ENCODE measurements at regions not wholly inside any gene's neighbourhood (a gene's known extent, or its start where the extent isn't known, plus 50 kb on each side); places are given as distances from the start of the nearest gene placed in this dataset.

DNA sequence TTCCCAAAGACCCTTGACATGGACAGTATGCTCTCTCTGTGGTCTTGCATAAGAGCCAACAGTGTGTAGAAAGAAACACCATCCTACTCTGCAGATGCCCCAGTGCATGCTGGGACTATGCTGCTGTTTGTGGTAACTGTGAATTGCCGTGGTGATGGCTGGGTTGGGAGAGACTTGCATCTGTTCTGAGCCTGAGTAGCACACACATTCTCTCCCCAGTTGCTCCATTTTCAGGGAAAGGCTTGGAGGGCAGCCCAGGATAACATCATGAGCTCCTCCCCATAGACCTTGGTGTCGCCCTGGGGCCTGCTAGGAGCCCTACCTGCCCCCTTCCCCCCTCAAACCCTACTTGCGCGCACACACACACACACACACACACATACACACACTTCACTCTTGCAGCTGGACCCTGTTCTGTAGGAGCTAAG, 120.9 kb upstream of the IPO9 start:
- DNase-seq (ENCODE audit: low read depth in 3 of 3) = no peak

DNA sequence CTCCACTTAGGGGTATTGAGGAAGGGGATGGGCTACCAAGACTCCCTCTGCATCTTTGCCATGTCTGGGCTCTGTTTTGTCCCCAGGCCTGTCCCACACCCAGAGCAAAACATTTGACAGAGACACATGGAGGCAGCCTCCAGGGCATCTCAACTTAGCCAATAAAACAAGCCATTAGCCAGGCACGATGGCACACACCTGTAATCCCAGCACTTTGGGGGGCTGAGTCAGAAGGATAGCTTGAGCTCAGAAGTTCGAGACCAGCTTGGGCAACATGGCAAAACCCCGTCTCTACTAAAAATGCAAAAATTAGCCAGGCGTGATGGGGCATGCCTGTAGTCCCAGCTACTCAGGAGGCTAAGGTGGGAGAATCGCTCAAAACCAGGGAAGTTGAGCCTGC, 120.3 kb upstream of the IPO9 start:
- no peak for DNase-seq (ENCODE audit: low read depth in 3 of 3)

DNA sequence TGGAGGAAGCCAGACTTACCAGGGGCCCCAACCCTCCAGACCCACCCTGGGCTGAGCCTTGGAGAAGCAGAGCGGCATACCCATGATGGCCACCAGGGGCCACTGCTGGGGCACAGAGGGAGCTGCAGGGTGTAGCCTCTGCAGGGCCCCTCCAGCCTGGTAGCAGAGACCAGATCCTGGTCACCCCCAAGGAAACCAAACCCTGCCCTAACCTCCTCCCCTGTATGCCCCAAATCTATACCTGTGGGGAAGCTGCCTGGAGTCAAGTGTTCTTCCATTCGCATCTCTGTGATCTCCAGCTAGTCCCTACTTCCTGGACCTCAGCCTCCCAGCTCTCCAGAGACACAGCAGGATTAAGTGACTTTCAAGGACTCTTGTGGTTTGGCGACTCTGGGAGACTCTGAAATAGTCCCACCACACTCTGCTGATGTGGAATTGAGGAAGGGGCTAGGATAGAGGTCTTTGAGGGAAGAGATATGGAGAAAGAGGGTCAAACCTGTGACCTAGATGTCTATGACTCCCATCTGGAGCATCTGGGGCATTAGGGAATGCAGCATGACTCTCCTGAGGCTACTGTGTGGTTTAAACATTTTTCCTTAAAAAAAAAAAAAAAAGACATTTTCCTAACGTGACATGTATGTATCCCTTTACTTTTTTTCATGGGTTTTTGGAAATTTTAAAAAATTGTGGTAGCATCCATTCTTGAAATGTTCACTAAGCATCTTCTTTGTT, 119.2 kb upstream of the IPO9 start:
- DNase-seq (ENCODE audit: low read depth in 3 of 3) = peak; percentile 20 to 55 (median 32)

DNA sequence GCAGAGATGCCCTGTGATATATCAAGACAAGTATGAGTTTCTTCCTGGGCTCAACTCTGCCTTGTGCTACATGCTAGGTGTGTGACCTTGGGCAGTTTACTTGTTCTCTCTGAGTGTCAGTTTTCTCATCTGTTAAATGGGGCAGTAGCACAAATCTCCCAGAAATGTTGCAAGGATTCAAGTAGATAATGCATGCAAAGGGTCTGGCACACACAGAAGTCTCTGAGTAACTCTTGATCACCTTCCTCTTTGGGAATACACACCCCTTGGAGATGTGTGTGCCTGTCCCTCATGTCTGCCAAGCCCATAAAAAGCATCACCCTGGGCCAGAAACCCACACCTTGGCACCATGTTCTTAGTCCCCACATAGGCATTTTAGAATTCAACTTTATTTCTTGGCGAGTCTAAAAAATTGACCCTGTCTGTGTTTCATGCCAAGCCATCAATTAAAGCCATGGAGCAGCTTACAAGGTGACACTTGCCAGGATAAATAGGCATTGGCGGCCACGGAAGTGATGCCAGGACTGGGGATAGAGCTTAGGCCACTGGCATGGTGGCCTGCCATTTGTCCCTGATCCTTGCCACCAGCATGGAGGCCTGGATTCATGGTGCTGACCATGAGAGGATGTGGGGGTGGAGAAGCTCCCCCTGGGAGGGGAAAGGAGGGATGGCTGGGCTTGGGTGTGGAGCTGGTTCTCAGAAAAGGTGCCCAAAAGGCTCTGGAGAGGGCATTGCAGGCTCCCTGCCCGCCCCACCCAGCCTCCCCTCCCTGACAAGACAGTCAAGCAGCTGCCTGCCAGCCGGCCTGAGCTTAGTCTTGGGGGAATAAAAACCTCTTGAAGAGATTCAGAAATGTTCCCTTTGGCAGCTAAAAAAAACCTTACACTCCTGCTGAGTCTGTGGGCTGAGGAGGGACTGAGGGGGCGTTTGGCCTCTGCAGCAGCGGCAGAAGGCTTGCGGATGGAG, 118.0 kb upstream of the IPO9 start:
- DNase-seq (ENCODE audit: low read depth in 3 of 3) = no peak

DNA sequence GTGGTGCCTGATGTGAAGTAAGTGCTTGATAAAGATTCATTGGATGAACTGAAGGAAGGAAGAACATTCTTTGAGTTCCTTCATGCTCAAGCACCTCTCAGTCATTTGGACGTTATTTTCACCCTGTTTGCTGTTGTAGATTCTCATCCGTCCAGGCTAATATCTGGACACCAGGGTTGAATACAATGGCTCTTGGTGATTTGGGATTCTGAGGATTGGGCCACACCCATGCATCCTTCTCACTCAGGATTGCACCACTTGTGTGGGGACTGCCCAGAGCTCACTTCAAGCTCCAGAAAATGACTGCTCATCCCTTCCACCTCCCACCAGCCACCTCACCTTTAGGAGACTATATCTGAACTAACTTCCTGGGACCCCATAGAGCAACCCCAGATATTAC, 117.1 kb upstream of the IPO9 start:
- DNase-seq (ENCODE audit: low read depth in 3 of 3) = no peak

DNA sequence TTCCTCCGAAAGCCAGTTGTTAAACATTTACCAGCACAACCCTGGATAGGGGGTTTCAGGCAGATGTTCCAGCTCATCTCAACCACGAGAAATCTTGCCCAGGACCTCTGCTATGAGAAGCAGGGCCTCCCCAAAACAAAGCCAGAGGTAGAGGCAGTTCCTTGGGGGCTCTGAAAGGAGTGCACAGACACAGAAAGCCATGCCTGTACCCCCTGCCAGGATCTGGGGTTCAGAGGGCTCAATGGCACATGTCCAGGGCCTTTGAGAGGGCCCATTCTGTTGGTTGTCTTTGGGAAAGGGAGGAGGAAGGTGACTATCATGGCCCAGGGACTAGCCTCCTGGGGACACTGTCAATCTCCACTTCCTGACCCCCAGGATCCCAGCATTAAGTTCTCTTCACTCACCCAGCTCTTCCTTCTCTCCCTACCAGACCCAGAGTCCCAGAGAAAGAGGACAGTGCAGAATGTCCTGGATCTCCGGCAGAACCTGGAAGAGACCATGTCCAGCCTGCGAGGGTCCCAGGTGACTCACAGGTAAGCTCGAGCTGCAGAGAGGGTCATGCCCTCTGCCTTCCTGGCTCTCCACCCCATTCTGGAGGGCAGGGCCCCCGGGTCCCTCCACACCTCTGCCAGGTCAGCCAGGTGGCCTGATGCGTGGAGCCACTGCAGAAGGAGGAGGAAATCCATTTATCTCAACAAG, 116.4 kb upstream of the IPO9 start:
- DNase-seq (ENCODE audit: low read depth in 3 of 3) = no peak

DNA sequence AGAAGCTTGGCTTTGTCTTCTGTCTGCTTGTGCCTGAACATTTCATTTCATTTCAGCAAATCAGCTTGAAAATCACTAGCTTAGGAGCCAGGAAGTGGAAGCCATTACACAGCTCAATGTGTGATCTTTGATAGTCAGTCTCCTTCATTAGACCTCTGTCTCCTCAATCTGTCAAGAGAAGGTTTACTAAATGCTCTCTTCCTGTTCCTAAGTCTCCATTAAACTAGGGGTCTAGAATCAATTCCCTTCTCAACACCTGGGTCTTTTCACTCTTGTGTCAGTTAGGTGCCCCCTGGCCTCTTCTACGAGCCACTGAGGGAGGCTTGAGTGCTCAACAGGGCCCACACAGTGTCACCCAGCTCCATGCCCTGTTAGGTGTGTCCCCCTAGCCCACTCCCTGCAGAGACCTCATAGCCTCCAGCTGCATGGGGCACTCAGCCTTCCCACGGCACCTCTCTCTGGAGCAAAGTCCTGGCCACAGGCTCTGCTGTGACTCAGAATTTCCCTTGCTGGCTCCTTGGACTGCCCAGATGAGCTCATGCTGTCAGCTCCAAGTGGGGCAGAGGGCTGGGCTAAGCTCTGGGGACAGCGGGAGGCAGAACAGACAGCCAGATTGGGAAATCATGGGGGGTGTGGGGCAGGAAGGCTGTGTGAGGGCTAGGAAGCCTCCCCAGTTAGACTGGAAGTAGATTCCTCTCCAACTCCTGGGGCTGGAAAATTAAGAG, 115.7 kb upstream of the IPO9 start:
- DNase-seq (ENCODE audit: low read depth in 3 of 3) = no peak

DNA sequence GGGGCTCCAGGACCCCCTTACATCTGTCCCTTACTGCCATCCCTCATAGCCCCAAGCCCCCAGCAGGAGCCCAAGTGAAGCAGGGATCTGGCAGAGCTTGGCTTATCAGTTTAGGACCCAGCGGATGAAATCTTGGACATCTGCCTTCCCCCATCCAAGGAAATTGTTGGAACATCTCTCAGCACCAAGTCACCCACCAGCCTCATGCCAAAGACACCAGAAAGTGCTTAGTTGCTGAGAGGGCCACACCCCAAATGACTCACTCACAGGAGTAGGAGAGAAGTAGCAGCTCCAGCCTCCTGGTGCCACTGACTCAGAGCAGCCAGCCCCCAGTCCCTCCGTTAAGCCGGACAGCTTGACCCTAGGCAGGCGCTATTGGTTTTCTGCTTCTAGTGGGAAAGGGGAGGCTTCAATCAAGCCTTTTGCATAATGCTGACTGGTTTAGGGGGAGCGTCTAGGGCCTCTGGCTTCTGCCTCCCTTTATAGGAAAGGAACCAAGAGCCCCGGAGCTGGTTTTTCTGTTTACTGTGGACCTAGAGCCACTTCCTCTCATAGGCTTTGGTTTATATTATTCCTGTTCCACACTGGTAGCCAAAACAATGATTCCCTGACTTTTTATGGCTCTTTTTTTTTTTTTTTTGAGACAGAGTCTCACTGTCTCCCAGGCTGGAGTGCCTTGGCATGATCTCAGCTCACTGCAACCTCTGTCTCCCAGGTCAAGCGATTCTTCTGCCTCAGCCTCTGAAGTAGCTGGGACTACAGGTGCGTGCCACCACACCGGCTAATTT, 114.2 kb upstream of the IPO9 start:
- DNase-seq (ENCODE audit: low read depth in 3 of 3) = no peak

DNA sequence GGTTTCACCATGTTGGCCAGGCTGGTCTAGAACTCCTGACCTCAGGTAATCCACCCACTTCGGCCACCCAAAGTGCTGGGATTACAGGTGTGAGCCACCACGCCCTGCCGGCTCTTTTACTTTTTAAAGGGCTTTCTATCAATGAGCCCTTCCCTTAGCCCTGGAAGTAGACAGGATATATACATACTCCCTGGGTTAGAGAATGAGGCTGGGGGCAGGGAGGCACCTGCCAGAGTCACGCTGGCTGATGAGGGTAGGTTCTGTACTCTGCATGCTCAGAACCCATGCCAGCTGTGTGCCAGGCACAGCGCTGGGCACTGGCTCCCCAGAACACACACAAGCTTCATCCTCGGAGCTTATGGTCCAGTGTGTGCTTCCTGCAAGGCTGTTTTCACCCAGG, 113.6 kb upstream of the IPO9 start:
- no peak for DNase-seq (ENCODE audit: low read depth in 3 of 3)

DNA sequence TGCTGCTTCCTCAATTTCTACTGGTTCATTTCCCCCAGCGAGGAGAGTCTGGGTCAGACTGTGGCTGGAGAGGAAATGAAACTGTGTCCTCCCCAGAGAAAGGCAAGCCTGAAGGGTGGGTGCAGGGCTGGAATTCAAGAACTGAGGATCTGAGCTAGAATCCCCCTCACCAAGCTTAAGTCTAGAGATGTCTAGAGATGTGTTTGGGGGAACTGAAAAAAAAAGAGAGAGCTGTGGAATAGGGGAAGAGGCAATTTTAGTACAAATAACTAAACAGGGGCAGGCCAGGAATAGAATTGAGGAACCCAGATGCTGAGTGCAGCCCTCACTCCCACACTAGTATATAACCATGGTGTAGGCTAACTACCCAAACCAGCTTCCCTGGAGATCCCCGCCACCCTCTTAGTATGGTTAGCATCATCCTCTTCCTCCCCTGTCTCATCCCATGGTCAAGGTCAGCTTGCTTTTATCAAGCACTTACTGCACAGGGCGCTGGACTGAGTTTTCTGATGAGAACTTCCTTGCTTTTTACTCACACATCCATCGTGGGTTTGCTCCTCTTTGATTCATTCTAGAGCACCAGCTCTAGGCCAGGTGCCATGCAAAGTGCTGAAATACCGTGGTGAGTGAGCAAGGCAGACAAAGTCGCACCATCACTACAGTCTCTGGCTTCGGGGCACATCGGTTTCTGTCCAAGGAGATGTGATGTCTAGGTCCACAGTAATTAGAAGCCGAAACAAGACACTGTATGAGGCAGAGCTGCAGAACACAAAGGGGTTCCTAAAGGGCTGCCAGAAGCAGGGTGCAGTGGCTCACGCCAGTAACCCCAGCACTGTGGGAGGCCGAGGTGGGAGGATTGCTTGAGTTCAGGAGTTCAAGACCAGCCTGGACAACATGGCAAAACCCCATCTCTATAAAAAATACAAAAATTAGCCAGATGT, 112.9 kb upstream of the IPO9 start:
- no peak for DNase-seq (ENCODE audit: low read depth in 3 of 3)

DNA sequence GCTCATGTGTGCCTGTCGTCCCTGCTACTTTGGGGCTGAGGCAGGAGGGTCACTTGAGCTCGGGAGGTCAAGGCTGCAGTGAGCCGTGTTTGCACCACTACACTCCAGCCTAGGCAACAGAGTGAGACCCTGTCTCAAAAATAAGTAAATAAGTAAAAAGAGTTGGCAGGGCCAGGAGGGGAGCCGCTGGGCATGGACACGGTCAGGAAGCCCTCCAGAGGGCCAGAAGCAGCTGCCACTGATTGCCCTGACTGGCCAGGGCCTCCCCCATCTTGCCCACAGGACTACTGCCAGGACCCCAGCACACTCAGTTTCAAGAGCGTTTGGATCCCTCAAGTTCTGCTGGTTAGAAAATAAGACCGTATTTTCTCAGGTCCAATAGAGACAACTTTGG, 112.2 kb upstream of the IPO9 start:
- no peak for DNase-seq (ENCODE audit: low read depth in 3 of 3)

DNA sequence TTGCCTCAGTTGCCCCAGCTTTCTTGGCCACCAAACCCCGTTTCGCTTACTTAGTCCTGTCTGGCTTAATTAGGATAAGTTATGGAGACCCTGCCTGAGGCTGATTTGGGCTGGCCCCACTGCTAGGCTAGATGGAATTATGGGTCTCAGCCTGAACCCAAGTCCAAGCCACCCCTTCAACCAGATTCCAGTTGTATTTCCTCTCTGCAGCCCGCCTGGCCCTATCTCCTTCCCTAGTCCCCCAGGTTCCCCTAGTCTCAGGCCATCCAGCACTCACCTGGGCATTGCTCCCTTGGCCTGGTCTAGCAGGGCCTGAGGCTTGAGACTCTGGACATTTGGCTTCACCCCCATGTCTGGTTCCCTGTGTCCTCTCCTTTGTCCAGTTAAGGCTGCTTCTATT, 111.7 kb upstream of the IPO9 start:
- no peak for DNase-seq (ENCODE audit: low read depth in 3 of 3)

DNA sequence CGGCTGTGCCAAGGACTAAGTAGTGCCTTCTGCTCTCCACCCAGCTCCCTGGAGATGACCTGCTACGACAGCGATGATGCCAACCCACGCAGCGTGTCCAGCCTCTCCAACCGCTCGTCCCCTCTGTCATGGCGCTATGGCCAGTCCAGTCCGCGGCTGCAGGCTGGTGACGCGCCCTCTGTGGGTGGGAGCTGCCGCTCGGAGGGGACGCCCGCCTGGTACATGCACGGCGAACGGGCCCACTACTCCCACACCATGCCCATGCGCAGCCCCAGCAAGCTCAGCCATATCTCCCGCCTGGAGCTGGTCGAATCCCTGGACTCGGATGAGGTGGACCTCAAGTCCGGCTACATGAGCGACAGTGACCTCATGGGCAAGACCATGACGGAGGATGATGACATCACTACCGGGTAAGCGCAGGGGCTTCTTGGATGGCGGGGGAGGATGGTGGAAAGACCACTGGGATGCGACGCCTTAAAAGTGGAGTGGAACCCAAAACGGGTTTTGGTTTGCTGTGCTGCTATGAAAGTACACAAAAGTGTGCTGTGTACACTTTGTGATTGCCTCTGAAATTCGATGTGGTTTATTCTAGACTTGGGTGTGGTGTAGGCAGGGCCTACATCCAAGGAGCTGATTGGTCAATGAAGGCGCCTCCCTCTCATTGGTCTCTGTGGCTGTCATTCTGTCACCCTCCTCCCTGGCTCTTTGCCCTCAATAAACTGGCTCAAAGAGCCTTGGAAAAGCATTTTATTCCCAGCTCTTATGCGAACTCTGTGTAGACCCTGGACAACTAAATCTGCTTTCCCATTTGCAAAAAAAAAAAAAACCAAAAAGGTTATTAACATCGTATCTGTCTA, 110.4 kb upstream of the IPO9 start:
- no peak for DNase-seq (ENCODE audit: low read depth in 3 of 3)

DNA sequence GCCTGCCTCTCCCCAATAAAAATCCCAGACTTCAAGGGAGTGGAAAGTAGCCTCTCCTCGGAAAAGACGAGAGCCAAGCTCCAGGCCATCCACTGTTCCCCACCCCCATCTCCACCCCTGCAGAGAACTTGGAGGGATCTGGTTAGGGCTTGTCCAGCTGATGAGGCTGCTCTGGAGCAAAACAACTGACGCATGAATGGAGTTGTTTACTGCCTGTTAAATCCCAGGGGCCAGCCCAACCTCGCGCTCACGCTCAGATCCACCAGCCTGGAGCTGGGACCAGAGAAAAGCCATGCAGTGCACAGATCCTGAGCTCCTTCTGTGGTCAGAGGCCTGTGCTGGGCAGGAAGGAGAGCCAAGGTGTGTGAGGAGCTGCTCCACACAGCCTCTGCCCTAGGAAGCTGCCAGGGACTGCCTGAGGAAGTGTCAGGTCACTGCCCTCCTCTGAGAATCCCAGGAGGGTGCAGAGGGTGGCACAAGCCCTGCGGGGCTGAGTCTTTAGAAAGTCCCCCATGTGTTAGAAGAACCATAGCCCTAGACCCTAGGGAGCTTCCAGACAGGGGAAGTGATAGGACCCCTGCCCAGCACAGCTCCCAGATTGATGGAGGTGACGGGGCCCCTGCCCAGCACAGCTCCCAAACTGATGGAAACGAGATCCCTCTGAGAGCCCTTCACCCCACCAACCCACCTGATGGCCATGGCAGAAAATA, 109.0 kb upstream of the IPO9 start:
- DNase-seq (ENCODE audit: low read depth in 3 of 3) = no peak

DNA sequence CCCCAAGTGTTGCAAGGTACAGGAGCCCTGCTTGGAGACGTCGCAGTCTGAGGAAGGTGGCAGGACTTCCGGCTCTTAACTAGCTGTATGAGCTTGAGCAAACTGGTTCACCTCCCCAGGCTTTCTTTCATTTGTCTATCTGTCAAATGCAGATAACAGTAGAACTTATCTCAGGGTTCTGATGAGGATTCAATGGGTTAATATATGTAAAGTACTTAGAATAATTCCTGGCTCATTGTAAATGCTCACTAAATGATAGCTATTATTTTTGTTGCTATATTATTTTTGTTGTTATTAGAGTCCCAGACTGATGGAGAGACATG, 108.5 kb upstream of the IPO9 start:
- no peak for DNase-seq (ENCODE audit: low read depth in 3 of 3)

DNA sequence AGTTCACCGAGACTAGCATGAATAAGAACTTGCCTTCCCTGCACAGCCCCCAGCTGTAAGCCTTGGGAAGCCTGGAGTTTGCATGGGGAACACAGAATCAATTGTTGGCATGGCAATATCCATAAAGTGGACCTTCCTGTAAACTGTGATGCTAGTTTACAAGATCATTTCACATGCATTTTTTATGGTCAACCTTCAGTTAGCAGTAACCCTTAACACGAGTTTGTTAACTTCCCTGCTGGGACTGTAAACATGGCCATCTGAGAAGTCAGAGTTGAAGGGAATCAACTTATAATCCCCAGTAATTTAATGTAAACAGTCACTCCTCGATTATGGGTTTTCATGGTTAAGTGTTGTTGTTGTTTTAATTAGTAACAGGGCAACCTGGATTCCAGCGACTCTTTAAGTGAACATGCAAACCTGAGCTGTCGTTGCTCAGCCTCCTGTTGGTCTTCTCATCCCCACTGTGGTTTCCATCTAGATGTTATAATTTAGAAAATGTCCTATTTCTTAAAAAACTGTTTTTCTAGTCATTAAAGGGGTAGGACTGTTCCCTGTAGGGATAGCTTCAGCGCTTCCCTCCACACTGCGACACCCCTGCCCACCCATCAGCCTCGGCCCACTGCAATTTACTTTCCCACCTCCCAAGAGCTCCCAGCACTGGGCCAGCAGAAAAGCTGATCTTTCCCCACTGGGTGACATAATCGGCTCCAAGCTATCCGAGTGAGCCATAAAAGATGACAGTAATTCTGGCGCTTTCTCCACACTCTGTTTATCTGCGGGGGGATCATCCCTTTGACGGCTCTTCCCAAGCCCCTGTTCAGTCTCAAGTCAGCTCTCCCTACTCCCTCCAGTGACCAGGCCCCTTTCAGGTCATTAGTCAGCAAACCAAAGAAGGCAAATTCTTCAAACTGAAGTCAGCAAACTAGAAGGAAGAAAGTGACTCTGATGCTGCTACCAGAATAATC, 107.6 kb upstream of the IPO9 start:
- no peak for DNase-seq (ENCODE audit: low read depth in 3 of 3)

Data from stimulated activated CD4-positive, alpha-beta T cell treated with anti-CD3 and anti-CD28 coated beads, TNF-alpha, amount 100 ng/mL, for 48 hours (primary cell).